Kasumi-1 (cell line): ENCODE measurements at regions not wholly inside any gene's neighbourhood (a gene's known extent, or its start where the extent isn't known, plus 50 kb on each side); places are given as distances from the start of the nearest gene placed in this dataset.
"Not testable (repeated sequence)": the region's sequence is repeated elsewhere in the genome, so short reads cannot be mapped to it uniquely, and the experiment has no call there.

ENCODE experiments used
- DNase-seq, 2 experiments: peaks; one replicate each; lab custom pipeline; 2025; lab: John Stamatoyannopoulos, UW

GRCh38 chr2:223180463-223180862 is 128.5 kb downstream of the KCNE4 start:
- DNase-seq, result no peak

DNA sequence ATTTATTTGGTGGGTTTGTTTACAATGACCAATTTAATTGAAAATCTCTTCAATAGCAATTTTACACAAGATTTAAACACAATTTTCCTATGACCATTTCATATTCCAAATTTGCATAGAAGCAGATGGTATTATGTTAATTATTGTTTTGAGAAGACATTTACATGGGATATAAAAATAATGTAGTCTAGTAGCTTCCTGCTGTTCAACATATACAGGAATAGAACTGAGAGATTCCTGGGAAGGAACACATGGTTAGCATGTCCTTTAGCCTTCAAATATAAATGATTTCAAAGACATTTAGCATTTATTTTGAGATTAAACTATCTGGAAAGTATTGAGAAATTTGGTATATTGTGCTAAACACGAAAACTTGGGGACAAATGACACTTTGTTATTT is 129.6 kb downstream of the KCNE4 start:
- DNase-seq, result no peak

DNA sequence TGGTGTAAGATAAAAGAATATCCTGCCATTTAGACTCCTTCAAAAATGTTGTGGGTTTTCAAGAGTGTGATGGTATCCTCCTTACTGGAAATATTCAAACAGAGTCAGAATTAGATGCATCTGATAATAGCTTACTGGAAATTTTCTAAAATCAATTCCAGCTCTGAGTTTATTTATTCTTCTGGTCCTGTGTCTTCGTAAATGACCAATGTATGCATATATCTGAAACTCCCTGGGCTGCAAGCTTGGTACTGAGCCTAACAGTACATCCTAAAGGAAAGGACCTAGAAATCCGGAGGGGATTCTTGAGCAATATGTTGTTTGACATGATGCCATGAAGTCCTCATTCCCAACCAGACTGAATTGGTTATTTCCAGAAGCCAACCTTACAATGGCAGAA is 130.4 kb downstream of the KCNE4 start:
- DNase-seq, result no peak

- DNase-seq, result no peak
Measured at GRCh38 chr2:223185638-223186037, 133.6 kb downstream of the KCNE4 start.

DNA sequence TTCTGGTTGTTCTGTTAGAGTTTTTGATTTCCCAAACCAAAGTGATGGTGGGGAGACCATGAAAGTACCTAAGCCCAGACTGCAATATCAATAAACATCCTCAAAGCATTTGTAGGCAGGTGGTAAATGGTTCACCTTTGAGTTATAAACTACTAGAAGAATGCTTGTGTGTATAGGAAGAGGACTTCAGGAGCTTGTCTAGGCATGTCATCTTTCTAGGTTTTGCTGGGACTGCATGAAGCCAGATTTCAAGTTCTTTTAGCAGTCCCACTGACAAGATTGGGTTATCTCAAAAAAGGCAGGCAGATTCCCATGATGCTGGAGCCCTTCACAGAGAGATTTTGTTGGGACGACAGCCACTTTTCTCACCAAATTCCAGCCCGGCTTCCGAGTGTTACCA is 135.3 kb downstream of the KCNE4 start:
- DNase-seq, result no peak

- not testable (repeated sequence) for DNase-seq
Measured at GRCh38 chr2:223190561-223191206, 138.7 kb downstream of the KCNE4 start.

- DNase-seq, result no peak
Measured at GRCh38 chr2:223196331-223196730, 144.3 kb downstream of the KCNE4 start.

DNA sequence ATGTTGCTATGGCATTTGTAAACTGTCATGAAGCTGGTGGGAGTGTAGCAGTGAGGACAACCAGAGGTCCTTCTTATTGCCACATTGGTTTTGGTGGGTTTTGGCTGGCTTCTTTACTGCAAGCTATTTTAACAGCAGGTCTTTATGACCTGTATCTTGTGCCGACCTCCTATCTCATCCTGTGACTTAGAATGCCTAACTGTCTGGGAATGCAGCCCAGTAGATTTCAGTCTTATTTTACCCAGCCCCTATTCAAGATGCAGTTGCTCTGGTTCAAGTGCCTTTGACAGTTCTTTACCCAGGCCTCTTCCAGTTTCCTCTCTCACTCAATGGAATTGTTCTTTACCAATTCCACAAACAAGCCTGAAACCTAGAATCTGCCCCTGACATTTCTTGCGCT is 145.1 kb downstream of the KCNE4 start:
- no peak for DNase-seq

DNA sequence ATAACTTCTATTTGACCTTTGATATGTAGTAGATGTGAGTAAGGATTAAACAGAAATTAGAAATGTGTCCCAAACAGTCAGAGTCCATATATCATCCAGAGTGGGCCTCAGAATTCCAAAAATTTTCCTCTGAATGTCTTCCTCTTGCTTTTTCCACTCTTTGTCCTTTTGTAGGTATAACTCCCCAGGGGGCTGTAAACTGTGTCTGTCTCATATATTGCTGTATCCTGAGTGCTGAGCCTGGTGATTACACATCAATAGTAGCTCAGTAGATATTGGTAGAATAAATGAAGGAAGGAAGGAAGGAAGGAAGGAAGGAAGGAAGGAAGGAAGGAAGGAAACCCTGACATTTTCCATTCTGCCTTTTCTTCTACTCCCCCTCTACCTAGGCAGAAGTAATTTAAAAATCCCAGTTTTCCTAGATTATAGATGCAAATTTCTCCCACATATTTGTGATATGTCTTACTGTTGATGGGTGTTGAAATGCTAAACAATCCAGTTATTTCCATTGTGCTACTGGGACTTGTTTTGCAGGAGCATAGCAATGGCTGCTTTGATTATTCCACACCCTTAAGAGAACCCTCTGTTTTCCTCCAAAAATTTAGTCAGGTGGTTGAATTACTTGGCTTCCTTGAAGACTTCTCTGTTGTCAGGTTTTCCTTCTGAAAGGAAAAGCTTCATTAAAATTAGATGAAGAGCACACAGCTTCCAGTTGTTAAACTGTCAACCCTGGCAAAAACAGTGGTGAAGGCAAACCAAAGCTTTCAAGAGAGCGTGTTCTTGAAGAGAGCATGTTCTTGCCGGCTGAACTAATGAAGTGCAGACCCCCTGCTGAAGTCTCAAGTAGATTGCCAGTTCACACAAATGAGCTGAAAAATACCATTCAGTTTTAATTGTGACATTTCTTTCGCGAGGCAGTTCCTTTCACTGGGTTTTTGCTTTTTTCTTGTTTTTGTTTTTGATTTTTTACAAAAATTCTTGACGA is 147.8 kb downstream of the KCNE4 start:
- no peak for DNase-seq

GRCh38 chr2:223203971-223204929 is 152.3 kb downstream of the KCNE4 start:
- DNase-seq, result no peak

DNA sequence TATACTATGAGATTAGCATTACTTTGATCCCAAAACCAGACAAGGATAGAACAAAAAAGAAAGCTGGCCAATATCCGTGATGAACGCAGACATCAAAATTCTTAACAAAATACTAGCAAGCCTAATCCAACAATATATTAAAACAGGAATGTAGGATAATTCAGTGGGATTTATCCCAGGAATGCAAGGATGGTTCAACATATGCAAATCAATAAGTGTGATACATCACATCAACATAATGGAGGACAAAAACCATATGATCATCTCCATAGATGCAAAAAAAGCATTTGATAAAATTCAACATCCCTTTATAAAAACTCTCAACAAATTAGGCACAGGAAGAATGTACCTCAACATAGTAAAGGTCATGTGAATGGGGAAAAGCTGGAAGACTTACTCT is 158.5 kb downstream of the KCNE4 start:
- no peak for DNase-seq

GRCh38 chr2:223214394-223215253 is 162.6 kb downstream of the KCNE4 start:
- DNase-seq, result no peak

DNA sequence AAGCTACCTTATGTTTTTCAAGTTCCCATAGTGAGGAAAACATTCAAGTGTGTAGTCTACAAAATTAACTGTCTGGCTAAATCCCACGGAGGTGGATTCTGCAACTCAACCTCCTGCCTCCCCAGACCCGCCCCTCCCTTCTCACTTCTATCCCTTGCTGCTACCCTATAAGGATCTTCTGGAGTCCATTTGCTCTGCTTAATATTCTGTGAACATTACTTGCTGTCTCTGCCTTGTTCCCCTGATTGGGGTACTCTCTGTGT is 163.2 kb downstream of the KCNE4 start:
- no peak for DNase-seq

DNA sequence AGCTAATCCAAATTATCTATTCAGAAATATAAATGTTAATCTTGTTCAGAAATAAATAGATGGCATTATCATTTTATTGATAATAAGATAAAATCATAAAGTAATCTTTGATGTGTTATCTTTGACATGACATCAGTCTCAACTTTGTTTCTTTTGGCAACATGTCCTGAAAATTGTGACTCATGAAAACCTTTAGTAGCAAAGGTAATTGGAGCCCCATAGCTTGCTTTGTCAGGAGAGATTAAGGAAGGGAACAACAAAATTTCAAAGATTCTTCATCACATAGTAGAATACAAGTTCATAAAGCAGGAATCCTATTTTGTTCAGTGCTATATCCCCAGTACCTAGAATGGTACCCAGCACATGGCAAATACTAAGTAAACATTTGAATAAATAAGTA is 165.4 kb downstream of the KCNE4 start:
- no peak for DNase-seq

GRCh38 chr2:223218587-223219178 is 166.7 kb downstream of the KCNE4 start:
- DNase-seq, result no peak

DNA sequence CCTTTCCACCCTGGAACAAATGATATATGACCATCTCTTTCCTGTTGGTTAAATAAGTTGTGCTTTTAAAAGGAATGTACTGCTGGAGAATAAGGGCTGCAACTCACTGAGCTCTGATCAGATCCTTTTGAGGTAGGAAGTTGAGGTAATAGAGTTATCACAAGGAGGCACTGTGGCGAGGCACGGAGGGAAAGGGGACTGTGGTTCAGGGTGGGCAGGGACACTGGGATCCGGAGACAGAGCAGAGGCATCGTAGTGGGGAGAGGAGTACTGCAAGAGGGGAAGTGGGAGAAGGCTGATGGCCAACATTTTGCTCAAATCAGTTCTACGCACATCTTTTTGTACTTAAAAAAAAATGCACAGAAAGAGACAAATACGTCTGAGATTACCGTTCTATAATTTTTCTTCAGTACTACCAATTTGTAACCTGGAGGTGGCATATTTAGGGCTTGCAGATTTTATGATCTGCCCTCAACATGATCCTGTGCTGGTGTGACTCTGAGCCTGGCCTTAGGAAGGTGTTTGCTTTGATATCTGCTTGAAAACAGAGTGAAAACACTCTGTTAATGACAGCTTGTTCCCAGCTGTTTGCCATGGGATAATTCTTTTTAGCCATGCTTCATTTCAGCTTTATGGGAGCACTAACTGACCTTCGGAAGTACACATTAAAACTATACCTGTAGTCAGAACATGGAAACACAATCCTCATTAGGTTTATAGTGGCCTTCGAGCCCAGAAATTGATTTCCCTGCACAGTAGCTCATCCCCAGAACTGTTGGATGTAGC is 168.1 kb downstream of the KCNE4 start:
- no peak for DNase-seq

GRCh38 chr2:223220658-223220925 is 168.6 kb downstream of the KCNE4 start:
- DNase-seq, result no peak

- no peak for DNase-seq
Measured at GRCh38 chr2:223221139-223221835, 169.3 kb downstream of the KCNE4 start.

DNA sequence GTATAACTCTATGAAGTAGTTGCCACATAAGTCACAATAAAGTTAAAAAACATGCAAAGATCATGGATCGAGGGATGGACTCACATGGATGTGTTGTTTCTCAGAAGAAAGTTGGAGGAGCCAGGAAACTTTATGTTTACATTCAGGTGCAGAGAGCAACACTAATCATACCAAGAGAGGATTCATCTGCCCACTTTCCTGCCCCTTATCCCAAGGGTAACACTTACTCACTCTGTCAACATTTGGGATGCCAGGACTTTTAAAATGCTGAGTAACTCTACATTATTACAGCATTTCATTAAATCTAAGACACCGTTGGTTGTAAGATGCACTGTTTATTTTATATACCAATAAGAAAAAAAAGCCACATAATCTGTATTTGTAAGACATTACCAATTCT is 170.4 kb downstream of the KCNE4 start:
- DNase-seq, result no peak

DNA sequence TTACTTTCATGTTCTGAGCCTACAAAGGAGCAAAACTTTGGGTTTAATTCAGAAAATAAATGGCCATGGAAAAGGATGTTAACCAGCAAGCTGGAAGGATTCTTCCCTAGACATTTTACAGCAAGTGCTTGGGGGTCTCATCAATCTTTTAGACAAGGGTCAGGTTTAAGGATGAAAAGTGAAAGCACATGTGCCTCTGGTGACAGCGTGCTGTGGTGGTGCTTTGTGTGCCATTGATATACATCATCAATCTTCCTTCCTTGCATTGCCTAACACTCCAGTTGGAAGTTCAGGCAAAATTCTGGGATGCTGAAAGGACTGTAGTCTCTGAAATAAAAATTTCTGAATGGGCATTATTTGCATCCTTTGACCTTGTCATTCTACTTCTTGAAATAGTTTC is 171.2 kb downstream of the KCNE4 start:
- DNase-seq, result no peak
